GM18507 (cell line): ENCODE measurements at regions not wholly inside any gene's neighbourhood (a gene's known extent, or its start where the extent isn't known, plus 50 kb on each side); places are given as distances from the start of the nearest gene placed in this dataset.
A peak's percentile ranks its signal among the peaks of the same experiment; 100 is the strongest.
"Not testable (repeated sequence)": the region's sequence is repeated elsewhere in the genome, so short reads cannot be mapped to it uniquely, and the experiment has no call there.

Source experiments
- DNase-seq: peaks from one replicate; pipeline ENCODE4 v3.0.0; 2011; ENCODE audit warnings: low read depth; ENCODE audit not compliant: insufficient read length; ENCODE audit errors: extremely low spot score
- FAIRE-seq: peaks from 2 replicates; lab custom pipeline; 2011; peaks lifted over from hg19 to GRCh38; lab: Jason Lieb, UNC

GRCh38 chr5:119299242-119299614, 56.6 kb upstream of the TNFAIP8 start:
- not testable (repeated sequence) for DNase-seq, FAIRE-seq

GRCh38 chr5:119299615-119300310, 56.1 kb upstream of the TNFAIP8 start:
- FAIRE-seq, DNase-seq: not testable (repeated sequence)

DNA sequence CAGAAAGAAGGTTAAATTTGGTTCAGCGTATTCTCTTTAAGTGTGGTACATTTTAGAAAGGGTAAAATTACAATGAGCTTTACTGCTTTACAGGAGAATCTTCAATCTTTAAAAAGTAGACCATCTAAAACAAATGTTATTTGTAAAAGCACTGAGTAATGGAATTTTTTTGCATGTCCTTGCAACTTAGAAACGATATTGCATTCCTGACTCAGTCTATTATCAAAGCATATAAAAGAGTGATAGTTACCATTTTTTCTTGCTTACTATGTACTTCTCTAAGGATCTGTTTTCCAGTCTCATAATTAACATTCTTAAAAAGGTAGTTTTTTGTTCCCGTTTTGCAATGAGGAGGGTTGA, 55.5 kb upstream of the TNFAIP8 start:
- DNase-seq (no peak), FAIRE-seq (no peak)

GRCh38 chr5:119301210-119301609, 54.6 kb upstream of the TNFAIP8 start:
- DNase-seq: no peak
- FAIRE-seq: no peak

GRCh38 chr5:119301906-119302305, 53.9 kb upstream of the TNFAIP8 start:
- no peak for DNase-seq
- no peak for FAIRE-seq

DNA sequence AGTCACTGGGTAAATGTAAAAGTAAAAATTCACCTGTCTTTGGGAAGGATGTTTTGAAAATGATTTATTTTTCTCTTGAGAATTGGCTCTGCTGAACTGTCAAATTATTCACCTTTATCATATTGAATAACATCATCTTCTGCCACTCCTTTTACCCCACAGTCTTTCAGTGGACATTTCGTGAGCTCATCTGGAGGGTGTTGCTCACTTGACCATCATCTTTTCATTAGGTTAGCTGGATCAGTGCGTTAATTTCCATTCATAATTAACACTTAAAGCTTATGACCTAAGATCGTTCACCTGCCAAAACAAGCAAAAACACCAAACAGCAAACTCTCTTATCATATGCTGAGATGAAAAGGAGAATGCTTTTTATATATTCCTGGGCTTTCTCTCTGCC, 53.4 kb upstream of the TNFAIP8 start:
- FAIRE-seq (no peak), DNase-seq (no peak)

DNA sequence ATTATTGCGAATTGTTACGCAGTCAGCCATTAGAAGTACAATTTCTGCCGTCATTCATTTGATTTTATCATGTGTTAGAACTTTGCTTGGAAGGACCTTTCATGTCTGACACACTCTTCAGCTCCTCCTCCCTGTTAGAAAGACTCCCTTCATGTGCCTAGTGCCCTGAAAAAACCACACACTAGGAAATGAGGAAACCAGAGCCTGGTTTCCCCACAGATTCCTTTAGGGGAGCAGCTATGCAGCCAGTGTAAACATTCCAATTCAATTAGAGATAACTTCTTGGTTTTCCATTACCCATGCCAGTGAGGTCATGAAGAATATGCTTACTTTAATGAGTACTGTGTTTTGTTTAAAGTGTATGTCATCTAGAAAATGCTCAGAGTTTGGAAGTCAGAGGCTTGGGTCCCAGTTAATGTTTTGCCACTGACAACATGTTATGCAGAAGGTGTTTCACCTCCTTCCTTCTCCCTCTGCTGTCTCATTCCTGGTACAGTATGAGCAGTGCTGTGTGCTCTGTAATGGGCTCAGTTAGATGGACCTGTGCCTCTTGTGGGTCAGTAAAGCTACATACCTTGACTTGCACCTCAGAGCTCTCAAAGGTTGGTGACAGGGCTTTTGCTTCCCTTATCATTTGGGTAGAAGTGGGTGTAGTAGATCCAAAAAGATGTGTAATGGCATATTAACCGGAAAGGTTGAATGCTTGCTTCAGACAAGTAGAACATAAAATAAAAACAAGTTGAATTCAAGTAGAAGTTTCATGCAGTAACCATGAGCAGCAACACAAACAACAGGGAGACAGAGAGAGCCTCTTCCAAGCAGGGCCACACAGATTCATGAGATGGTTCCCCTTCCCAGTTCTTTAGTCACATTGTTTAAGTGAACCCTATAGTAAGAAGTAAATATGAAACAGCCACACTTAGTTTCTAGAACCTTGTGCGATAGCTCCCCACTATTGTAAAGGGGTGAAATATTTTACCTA, 52.6 kb upstream of the TNFAIP8 start:
- FAIRE-seq: peak; percentile 63
- no peak for DNase-seq

DNA sequence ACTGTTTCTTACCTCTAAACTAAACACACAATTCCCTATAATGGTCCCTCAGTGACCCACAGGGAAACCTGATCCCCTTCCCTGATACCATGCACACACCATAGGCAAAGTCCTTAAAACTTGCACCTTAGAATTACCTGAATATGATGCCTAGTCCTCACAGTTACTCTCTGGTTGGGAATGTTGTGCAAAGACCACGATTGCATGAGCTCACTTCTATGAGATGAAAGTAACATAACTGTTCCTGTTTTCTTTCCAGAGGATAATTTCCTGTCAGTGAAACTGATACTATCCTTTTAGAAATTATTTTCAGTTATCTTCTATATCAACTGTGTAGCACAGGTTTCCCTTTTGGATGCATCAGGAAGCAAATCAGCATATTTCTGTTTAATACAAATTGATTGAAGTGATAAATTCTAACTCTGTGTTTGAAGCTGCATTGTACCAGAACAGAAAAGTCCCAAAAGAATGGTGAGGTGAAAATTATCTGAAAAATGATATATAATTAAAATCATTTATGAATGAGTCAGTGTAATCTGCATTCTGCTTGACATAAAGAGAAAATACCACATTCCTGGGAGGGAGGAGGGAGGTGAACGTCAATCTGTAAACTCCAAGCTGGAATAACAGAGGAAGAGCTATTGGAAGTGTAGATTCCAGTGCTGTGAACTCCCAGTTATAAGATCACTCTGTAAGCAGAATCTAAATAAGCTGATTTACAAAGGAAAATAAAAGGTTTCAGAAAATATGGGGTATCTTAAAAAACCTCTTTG, 51.2 kb upstream of the TNFAIP8 start:
- no peak for FAIRE-seq

More for the DNA sequence above, 51.2 kb upstream of the TNFAIP8 start:
- DNase-seq: no peak
